CD4-positive, alpha-beta T cell treated with Interleukin-4 for 4 hours (primary cell): ENCODE measurements at regions not wholly inside any gene's neighbourhood (a gene's known extent, or its start where the extent isn't known, plus 50 kb on each side); places are given as distances from the start of the nearest gene placed in this dataset.

Experiments
- DNase-seq: peaks from one replicate; pipeline ENCODE4 v3.0.0-alpha.2; 2020

GRCh38 chr9:126154869-126155268 is 171.8 kb upstream of the MVB12B start:
- DNase-seq, result no peak

GRCh38 chr9:126155756-126156664 is 170.6 kb upstream of the MVB12B start:
- DNase-seq, result no peak

GRCh38 chr9:126156898-126157297 is 169.7 kb upstream of the MVB12B start:
- no peak for DNase-seq

- DNase-seq, result no peak
These were observed 169.2 kb upstream of the MVB12B start for GRCh38 chr9:126157423-126157822.

GRCh38 chr9:126157826-126158587 is 168.6 kb upstream of the MVB12B start:
- DNase-seq, result no peak

GRCh38 chr9:126158588-126159429 is 167.8 kb upstream of the MVB12B start:
- no peak for DNase-seq

- DNase-seq, result no peak
These were observed 167.1 kb upstream of the MVB12B start for GRCh38 chr9:126159430-126160060.

- no peak for DNase-seq
These were observed 166.4 kb upstream of the MVB12B start for GRCh38 chr9:126160067-126160853.

GRCh38 chr9:126160854-126161329 is 165.7 kb upstream of the MVB12B start:
- no peak for DNase-seq

GRCh38 chr9:126162611-126163381 is 163.8 kb upstream of the MVB12B start:
- no peak for DNase-seq

- DNase-seq, result no peak
These were observed 161.7 kb upstream of the MVB12B start for GRCh38 chr9:126164796-126165525.

GRCh38 chr9:126165755-126166154 is 160.9 kb upstream of the MVB12B start:
- DNase-seq, result no peak

- no peak for DNase-seq
These were observed 160.3 kb upstream of the MVB12B start for GRCh38 chr9:126166291-126166690.

GRCh38 chr9:126166866-126167265 is 159.8 kb upstream of the MVB12B start:
- no peak for DNase-seq

- DNase-seq, result no peak
These were observed 156.9 kb upstream of the MVB12B start for GRCh38 chr9:126169736-126170135.

GRCh38 chr9:126170286-126170823 is 156.3 kb upstream of the MVB12B start:
- DNase-seq, result no peak

GRCh38 chr9:126171641-126172040 is 155.0 kb upstream of the MVB12B start:
- DNase-seq, result no peak

GRCh38 chr9:126173401-126173800 is 153.2 kb upstream of the MVB12B start:
- DNase-seq, result no peak

- DNase-seq, result no peak
These were observed 152.7 kb upstream of the MVB12B start for GRCh38 chr9:126173929-126174328.

- DNase-seq, result no peak
These were observed 143.4 kb upstream of the MVB12B start for GRCh38 chr9:126183266-126183665.
